Cardiac muscle cell (in vitro differentiated cells and primary cell): ENCODE measurements at regions not wholly inside any gene's neighbourhood (a gene's known extent, or its start where the extent isn't known, plus 50 kb on each side); places are given as distances from the start of the nearest gene placed in this dataset.

Source experiments
- DNase-seq, 2 donors: peaks; one replicate each; pipeline versions ENCODE4 v3.0.0 to v3.0.0-alpha.2; 2010 to 2017; ENCODE audit warnings: low read depth in 1 of 2, low spot score in 1 of 2
- H3K27ac ChIP-seq: fragments of 200-600 bp; sonication (generic); 2 replicates; pipeline ENCODE4 v1.5.1; 2016
- H3K27me3 ChIP-seq: fragments of 200-600 bp; sonication (generic); 2 replicates; pipeline ENCODE4 v1.6.0; 2016; ENCODE audit warnings: control low read depth
- H3K36me3 ChIP-seq: fragments of 200-600 bp; sonication (generic); 2 replicates; pipeline ENCODE4 v1.5.1; 2016; ENCODE audit warnings: control low read depth
- H3K4me1 ChIP-seq: fragments of 200-600 bp; sonication (generic); 2 replicates; pipeline ENCODE4 v1.8.1; 2017; ENCODE audit warnings: low read depth, mild to moderate bottlenecking, mixed run types
- H3K4me3 ChIP-seq: fragments of 200-600 bp; sonication (generic); 2 replicates; pipeline ENCODE4 v1.5.1; 2016; ENCODE audit warnings: mild to moderate bottlenecking
- H3K9me3 ChIP-seq: fragments of 200-600 bp; sonication (generic); 2 replicates; pipeline ENCODE4 v1.5.1; 2017; ENCODE audit warnings: low read depth, mild to moderate bottlenecking, control low read depth
- CTCF ChIP-seq: IDR thresholded peaks from 2 replicates; pipeline ENCODE4 v1.5.1; 2012; ENCODE audit warnings: low read depth, mild to moderate bottlenecking, low read length

- H3K4me3 ChIP-seq: no peak overlapping the region
- H3K36me3 ChIP-seq: no peaks in the 10 kb centered on the region
- H3K27me3 ChIP-seq: no peaks in the 10 kb centered on the region
- peak in 1 of 2 donors; percentile 67 for DNase-seq
- H3K9me3 ChIP-seq: no peaks in the 10 kb centered on the region
- TF ChIP-seq CTCF: no peak
- no peaks in the 10 kb centered on the region for H3K4me1 ChIP-seq
- no peak overlapping the region for H3K27ac ChIP-seq
Measured at GRCh38 chr2:150567771-150568301, 80.4 kb upstream of the RND3 start.

- Histone ChIP-seq H3K4me1 (no peaks in the 10 kb centered on the region), H3K27me3 (no peaks in the 10 kb centered on the region), H3K9me3 (no peaks in the 10 kb centered on the region), H3K4me3 (no peak overlapping the region), H3K27ac (no peak overlapping the region), H3K36me3 (no peaks in the 10 kb centered on the region)
- no peak for TF ChIP-seq CTCF
- DNase-seq: no peak
Measured at GRCh38 chr2:150566289-150566688, 78.8 kb upstream of the RND3 start.

GRCh38 chr2:150561076-150561475 lies 73.6 kb upstream of the RND3 start:
- H3K9me3 ChIP-seq: no peaks in the 10 kb centered on the region
- no peaks in the 10 kb centered on the region for H3K27me3 ChIP-seq
- no peak for TF ChIP-seq CTCF
- no peak for DNase-seq
- H3K36me3 ChIP-seq: no peaks in the 10 kb centered on the region
- peaks cover 18% of the 10 kb centered on the region for H3K4me1 ChIP-seq
- H3K27ac ChIP-seq: no peak overlapping the region
- no peak overlapping the region for H3K4me3 ChIP-seq

- Histone ChIP-seq H3K27ac (no peak overlapping the region), H3K27me3 (no peaks in the 10 kb centered on the region), H3K9me3 (no peaks in the 10 kb centered on the region), H3K4me3 (no peak overlapping the region), H3K36me3 (no peaks in the 10 kb centered on the region), H3K4me1 (peaks cover 22% of the 10 kb centered on the region)
- no peak for TF ChIP-seq CTCF
- DNase-seq: peak in 1 of 2 donors; percentile 16
Measured at GRCh38 chr2:150557020-150557600, 69.6 kb upstream of the RND3 start.

- Histone ChIP-seq H3K4me3 (no peak overlapping the region), H3K9me3 (no peaks in the 10 kb centered on the region), H3K4me1 (peaks cover 17% of the 10 kb centered on the region), H3K36me3 (no peaks in the 10 kb centered on the region), H3K27me3 (no peaks in the 10 kb centered on the region), H3K27ac (no peak overlapping the region)
- no peak for DNase-seq
- TF ChIP-seq CTCF: no peak
Measured at GRCh38 chr2:150555611-150556356, 68.3 kb upstream of the RND3 start.
